Activated CD8-positive, alpha-beta T cell treated with anti-CD3 and anti-CD28 coated beads for 36 hours (primary cell): ENCODE measurements at regions not wholly inside any gene's neighbourhood (a gene's known extent, or its start where the extent isn't known, plus 50 kb on each side); places are given as distances from the start of the nearest gene placed in this dataset.

Experiments
- ATAC-seq: fragments of 200-7000 bp; cut with Tn5 transposase; one replicate; pipeline ENCODE4 v1.10.0; 2021; ENCODE audit warnings: mild to moderate bottlenecking, moderate library complexity
- CTCF ChIA-PET: fragments of 350-600 bp; sonication (Branson Sonifier 250); formaldehyde crosslinking; loops from one replicate; lab custom pipeline; 2021; ENCODE audit warnings: antibody characterized with exemption; lab: Charles Lee
- POLR2A ChIA-PET: fragments of 350-600 bp; sonication (Branson Sonifier 250); formaldehyde crosslinking; loops from one replicate; lab custom pipeline; 2021; ENCODE audit warnings: antibody characterized with exemption; lab: Charles Lee
- DNase-seq: peaks from one replicate; pipeline ENCODE4 v3.0.0-alpha.2; 2020
- H3K27ac Mint-ChIP-seq: one replicate; pipeline ENCODE4 v1.8.0; 2021; ENCODE audit warnings: mild to moderate bottlenecking, mixed read lengths
- H3K27me3 Mint-ChIP-seq: one replicate; pipeline ENCODE4 v1.8.0; 2021; ENCODE audit warnings: mixed read lengths
- H3K36me3 Mint-ChIP-seq: one replicate; pipeline ENCODE4 v1.8.0; 2021; ENCODE audit warnings: low read depth, mixed read lengths
- H3K4me1 Mint-ChIP-seq: one replicate; pipeline ENCODE4 v1.8.0; 2021; ENCODE audit warnings: low read depth, mixed read lengths
- H3K4me3 Mint-ChIP-seq: one replicate; pipeline ENCODE4 v1.8.0; 2021; ENCODE audit warnings: mild to moderate bottlenecking, moderate library complexity, mixed read lengths
- H3K9me3 Mint-ChIP-seq: one replicate; pipeline ENCODE4 v1.8.0; 2021; ENCODE audit warnings: mixed read lengths
- intact Hi-C: fragments of 100-400 bp; cut with micrococcal nuclease; formaldehyde crosslinking; loops from one replicate; pipeline ENCODE4 v1.10.0; 2022
- TF ChIP-seq, protein P1 (sequence below): fragments of 200-600 bp; IDR thresholded peaks from one replicate; pipeline ENCODE4 v1.8.0; 2022; ENCODE audit warnings: antibody characterized with exemption, mild to moderate bottlenecking

DNA sequence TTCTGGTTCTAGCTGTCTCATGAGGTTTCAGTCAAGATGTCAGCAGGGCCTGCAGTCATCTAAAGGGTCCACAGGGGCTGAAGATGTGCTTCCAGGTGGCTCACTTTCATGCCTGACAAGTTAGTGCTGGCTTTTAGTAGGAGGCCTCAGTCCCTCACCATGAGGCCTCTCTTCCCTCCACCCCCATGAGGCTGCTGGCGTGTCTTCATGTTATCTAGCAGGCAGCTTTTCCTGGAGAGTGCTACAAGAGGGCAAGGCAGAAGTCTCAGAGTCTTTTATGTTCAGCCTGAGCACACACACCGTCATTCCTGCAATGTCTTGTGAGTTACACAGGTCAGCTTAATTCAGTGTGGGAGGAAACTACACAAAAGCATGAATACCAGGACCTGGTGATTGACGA is 769.9 kb downstream of the HDGFL1 start:
- POLR2A ChIA-PET, result no interaction called here
- DNase-seq (no peak), ATAC-seq (no peak)
- Mint-ChIP-seq H3K27ac (no peak overlapping the region), H3K36me3 (no peaks in the 10 kb centered on the region), H3K4me1 (no peaks in the 10 kb centered on the region), H3K9me3 (no peaks in the 10 kb centered on the region), H3K4me3 (no peak overlapping the region), H3K27me3 (no peaks in the 10 kb centered on the region)
- intact Hi-C loops, result no loop called here
- CTCF ChIA-PET, result no interaction called here
- TF ChIP-seq, protein P1, sequence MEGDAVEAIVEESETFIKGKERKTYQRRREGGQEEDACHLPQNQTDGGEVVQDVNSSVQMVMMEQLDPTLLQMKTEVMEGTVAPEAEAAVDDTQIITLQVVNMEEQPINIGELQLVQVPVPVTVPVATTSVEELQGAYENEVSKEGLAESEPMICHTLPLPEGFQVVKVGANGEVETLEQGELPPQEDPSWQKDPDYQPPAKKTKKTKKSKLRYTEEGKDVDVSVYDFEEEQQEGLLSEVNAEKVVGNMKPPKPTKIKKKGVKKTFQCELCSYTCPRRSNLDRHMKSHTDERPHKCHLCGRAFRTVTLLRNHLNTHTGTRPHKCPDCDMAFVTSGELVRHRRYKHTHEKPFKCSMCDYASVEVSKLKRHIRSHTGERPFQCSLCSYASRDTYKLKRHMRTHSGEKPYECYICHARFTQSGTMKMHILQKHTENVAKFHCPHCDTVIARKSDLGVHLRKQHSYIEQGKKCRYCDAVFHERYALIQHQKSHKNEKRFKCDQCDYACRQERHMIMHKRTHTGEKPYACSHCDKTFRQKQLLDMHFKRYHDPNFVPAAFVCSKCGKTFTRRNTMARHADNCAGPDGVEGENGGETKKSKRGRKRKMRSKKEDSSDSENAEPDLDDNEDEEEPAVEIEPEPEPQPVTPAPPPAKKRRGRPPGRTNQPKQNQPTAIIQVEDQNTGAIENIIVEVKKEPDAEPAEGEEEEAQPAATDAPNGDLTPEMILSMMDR, result no peak

DNA sequence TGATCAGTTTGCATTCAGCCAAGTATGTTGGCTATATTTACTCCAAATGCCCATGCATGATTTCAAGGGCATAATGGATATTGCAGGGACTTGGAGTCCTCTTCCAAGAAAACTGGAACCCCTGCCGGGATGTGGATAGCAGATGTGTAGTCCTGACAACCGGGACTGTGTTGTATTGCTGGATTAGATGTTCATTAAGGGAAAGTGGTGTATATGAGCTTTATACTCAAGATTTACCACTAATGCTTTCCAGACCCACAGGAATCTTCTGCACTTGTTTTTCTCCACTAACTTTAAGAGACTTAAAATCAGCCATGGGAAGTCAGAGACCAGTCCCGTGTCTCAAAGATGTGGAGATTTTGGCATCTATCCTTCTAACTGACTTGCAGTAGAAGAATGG is 770.9 kb downstream of the HDGFL1 start:
- no peaks in the 10 kb centered on the region for H3K27me3 Mint-ChIP-seq
- ChIA-PET CTCF (no interaction called here), POLR2A (no interaction called here)

DNA sequence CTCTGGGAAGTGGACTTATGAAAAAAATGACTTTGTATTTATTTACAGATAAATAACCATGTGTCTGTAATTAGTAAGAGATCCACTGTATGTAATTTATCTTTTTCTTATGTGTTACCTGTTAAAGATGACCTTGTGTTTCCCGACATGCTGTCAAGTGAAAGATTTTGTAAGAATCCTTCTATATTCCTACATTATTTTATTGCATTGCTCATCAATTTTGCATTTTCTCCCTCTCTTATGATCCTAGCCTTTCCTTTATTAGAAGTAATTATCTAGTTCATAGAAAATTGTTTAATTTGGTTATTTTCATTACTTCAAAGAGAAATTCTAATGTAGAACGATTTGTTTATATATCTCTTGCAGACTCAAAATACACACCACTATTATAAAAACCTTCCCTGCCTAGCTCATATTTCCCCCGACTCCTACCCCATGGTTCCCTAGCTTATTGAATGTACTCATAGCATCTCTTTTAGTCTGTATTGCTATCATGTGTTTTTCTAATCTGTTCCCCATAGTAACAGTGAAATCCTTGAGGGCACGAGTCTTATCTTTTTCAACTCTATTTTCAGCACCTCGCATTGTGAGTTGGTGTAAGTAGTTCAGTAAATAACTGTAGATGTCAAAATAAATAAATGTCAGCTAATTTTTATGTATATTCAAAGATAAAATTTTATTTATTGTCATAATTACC is 774.4 kb downstream of the HDGFL1 start:
- DNase-seq (no peak), ATAC-seq (no peak)
- TF ChIP-seq, protein P1, result no peak
- H3K36me3 Mint-ChIP-seq, result no peaks in the 10 kb centered on the region
- intact Hi-C loops, result no loop called here
- no peaks in the 10 kb centered on the region for H3K4me1 Mint-ChIP-seq
- H3K27ac Mint-ChIP-seq, result no peak overlapping the region
- H3K4me3 Mint-ChIP-seq, result no peak overlapping the region
- ChIA-PET POLR2A (no interaction called here), CTCF (no interaction called here)
- no peaks in the 10 kb centered on the region for H3K27me3 Mint-ChIP-seq
- H3K9me3 Mint-ChIP-seq, result no peaks in the 10 kb centered on the region

More for the DNA sequence above, 770.9 kb downstream of the HDGFL1 start:
- Mint-ChIP-seq H3K36me3 (no peaks in the 10 kb centered on the region), H3K9me3 (no peaks in the 10 kb centered on the region), H3K4me1 (no peaks in the 10 kb centered on the region), H3K27ac (no peak overlapping the region), H3K4me3 (no peak overlapping the region)
- intact Hi-C loops, result no loop called here
- TF ChIP-seq, protein P1, result no peak
- DNase-seq (no peak), ATAC-seq (no peak)

- H3K36me3 Mint-ChIP-seq, result no peaks in the 10 kb centered on the region
- TF ChIP-seq, protein P1, result no peak
- no peaks in the 10 kb centered on the region for H3K9me3 Mint-ChIP-seq
- H3K4me1 Mint-ChIP-seq, result no peaks in the 10 kb centered on the region
- intact Hi-C loops, result no loop called here
- ChIA-PET POLR2A (no interaction called here), CTCF (no interaction called here)
- ATAC-seq (no peak), DNase-seq (no peak)
- no peak overlapping the region for H3K4me3 Mint-ChIP-seq
- H3K27ac Mint-ChIP-seq, result no peak overlapping the region
- H3K27me3 Mint-ChIP-seq, result no peaks in the 10 kb centered on the region
Observed at GRCh38 chr6:23348185-23348584, 777.8 kb upstream of the NRSN1 start.

- intact Hi-C loops, result no loop called here
- Mint-ChIP-seq H3K4me1 (no peaks in the 10 kb centered on the region), H3K36me3 (no peaks in the 10 kb centered on the region), H3K27ac (no peak overlapping the region), H3K9me3 (no peaks in the 10 kb centered on the region), H3K4me3 (no peak overlapping the region), H3K27me3 (no peaks in the 10 kb centered on the region)
- ChIA-PET CTCF (no interaction called here), POLR2A (no interaction called here)
- ATAC-seq (no peak), DNase-seq (no peak)
- TF ChIP-seq, protein P1, result no peak
Observed at GRCh38 chr6:23349521-23350147, 776.4 kb upstream of the NRSN1 start.
